A549 (cell line): ENCODE measurements at regions not wholly inside any gene's neighbourhood (a gene's known extent, or its start where the extent isn't known, plus 50 kb on each side); places are given as distances from the start of the nearest gene placed in this dataset.

Experiments
- ATAC-seq, 2 experiments: fragments of 200-7000 bp in 1 of 2; fragments of >200 bp in 1 of 2; cut with Nextera tagmentation in 1 of 2; cut with Tn5 transposase in 1 of 2; 3 replicates each; pipeline versions ENCODE4 v1.8.0 to v1.9.1; 2018 to 2020; ENCODE audit warnings: mild to moderate bottlenecking in 1 of 2, moderate library complexity in 1 of 2
- CTCF ChIA-PET: fragments of 300-600 bp; sonication (Branson Sonifier 250); formaldehyde crosslinking; extraction: SDS; loops from one replicate; lab custom pipeline; 2021; ENCODE audit warnings: antibody characterized with exemption, inconsistent platforms; lab: Yijun Ruan, JAX
- POLR2A ChIA-PET: fragments of 350-600 bp; formaldehyde crosslinking; extraction: SDS; loops from one replicate; lab custom pipeline; 2021; ENCODE audit warnings: antibody characterized with exemption, inconsistent platforms; lab: Yijun Ruan, JAX
- DNase-seq, 2 experiments: peaks; one replicate each; pipeline versions ENCODE4 v3.0.0 to v3.0.0-alpha.2; 2011 to 2016; ENCODE audit warnings: low read depth in 1 of 2, low spot score in 1 of 2
- FAIRE-seq: peaks from 2 replicates; lab custom pipeline; 2011; peaks lifted over from hg19 to GRCh38; lab: Jason Lieb, UNC
- H3K27ac ChIP-seq, 2 experiments: fragments of >200 bp; sonication (Bioruptor Twin); formaldehyde crosslinking; 3 replicates each; pipeline ENCODE4 v1.5.1; 2016 to 2017
- H3K4me1 ChIP-seq: fragments of >200 bp; sonication (Bioruptor Twin); formaldehyde crosslinking; 3 replicates; pipeline ENCODE4 v1.6.1; 2016
- H3K4me2 ChIP-seq: fragments of >200 bp; sonication (Bioruptor Twin); formaldehyde crosslinking; 3 replicates; pipeline ENCODE4 v1.6.1; 2016
- H3K4me3 ChIP-seq: fragments of >200 bp; sonication (Bioruptor Twin); formaldehyde crosslinking; 3 replicates; pipeline ENCODE4 v1.5.1; 2016
- H3K9me3 ChIP-seq: fragments of >200 bp; sonication (Bioruptor Twin); formaldehyde crosslinking; 3 replicates; pipeline ENCODE4 v1.6.1; 2016
- CBX2 ChIP-seq: fragments of 200-600 bp; sonication (generic); IDR thresholded peaks from 2 replicates; pipeline ENCODE4 v1.6.1; 2016; ENCODE audit warnings: low read depth, mild to moderate bottlenecking, borderline replicate concordance
- CBX8 ChIP-seq: fragments of 200-600 bp; sonication (generic); IDR thresholded peaks from 2 replicates; pipeline ENCODE4 v1.6.1; 2016
- CHD2 ChIP-seq: fragments of 150-350 bp; IDR thresholded peaks from 2 replicates; pipeline ENCODE4 v1.6.1; 2014; ENCODE audit warnings: low read length; ENCODE audit not compliant: partially characterized antibody
- EHF ChIP-seq: fragments of 250-450 bp; sonication (Bioruptor Pico); IDR thresholded peaks from 2 replicates; pipeline ENCODE4 v1.5.0; 2020; ENCODE audit warnings: mild to moderate bottlenecking
- ELK1 ChIP-seq: fragments of 150-350 bp; IDR thresholded peaks from 2 replicates; pipeline ENCODE4 v1.6.1; 2014; ENCODE audit warnings: low read depth, mild to moderate bottlenecking, low read length
- EP300 ChIP-seq, 2 experiments: fragments of >200 bp; sonication (Bioruptor Twin); formaldehyde crosslinking; IDR thresholded peaks; 2 replicates in 1 of 2; 3 replicates in 1 of 2; pipeline ENCODE4 v1.6.1; 2016 to 2017
- ESRRA ChIP-seq: fragments of 150-350 bp; IDR thresholded peaks from 2 replicates; pipeline ENCODE4 v1.6.1; 2014; ENCODE audit warnings: mild to moderate bottlenecking, low read length, borderline replicate concordance
- FOSL2 ChIP-seq, 2 experiments: fragments of 450-650 bp in 1 of 2; fragments of >200 bp in 1 of 2; sonication (Bioruptor Twin) in 1 of 2; formaldehyde crosslinking; IDR thresholded peaks; 2 replicates each; pipeline versions ENCODE4 v1.5.0 to v1.6.1; 2016 to 2020; ENCODE audit warnings: mild to moderate bottlenecking in 1 of 2, moderate library complexity in 1 of 2
- FOXS1 ChIP-seq: fragments of 250-450 bp; sonication (Bioruptor Pico); IDR thresholded peaks from 2 replicates; pipeline ENCODE4 v1.5.0; 2020; ENCODE audit warnings: mild to moderate bottlenecking, moderate library complexity
- GATA3 ChIP-seq: IDR thresholded peaks from 2 replicates; pipeline ENCODE4 v1.6.1; 2012; ENCODE audit warnings: borderline replicate concordance
- HEYL ChIP-seq: fragments of 250-450 bp; sonication (Bioruptor Pico); IDR thresholded peaks from 2 replicates; pipeline ENCODE4 v1.8.0; 2021; ENCODE audit warnings: mild to moderate bottlenecking, moderate library complexity
- HMGXB4 ChIP-seq: fragments of 250-450 bp; sonication (Bioruptor Pico); IDR thresholded peaks from 2 replicates; pipeline ENCODE4 v1.5.0; 2021; ENCODE audit warnings: mild to moderate bottlenecking, moderate library complexity, borderline replicate concordance
- HOXA7 ChIP-seq: fragments of 250-450 bp; sonication (Bioruptor Pico); IDR thresholded peaks from 2 replicates; pipeline ENCODE4 v1.5.0; 2020; ENCODE audit warnings: mild to moderate bottlenecking, moderate library complexity
- HOXB13 ChIP-seq: fragments of 250-450 bp; sonication (Bioruptor Pico); IDR thresholded peaks from 2 replicates; pipeline ENCODE4 v1.5.0; 2020; ENCODE audit warnings: low read depth, mild to moderate bottlenecking, moderate library complexity
- KDM1A ChIP-seq: fragments of 200-600 bp; sonication (generic); IDR thresholded peaks from 2 replicates; pipeline ENCODE4 v1.6.1; 2016; ENCODE audit warnings: low read depth, mild to moderate bottlenecking
- KDM5A ChIP-seq: fragments of 200-600 bp; sonication (generic); IDR thresholded peaks from 2 replicates; pipeline ENCODE4 v1.6.1; 2016; ENCODE audit warnings: antibody characterized with exemption, mild to moderate bottlenecking
- MAFK ChIP-seq: fragments of 450-650 bp; IDR thresholded peaks from 2 replicates; pipeline ENCODE4 v1.6.1; 2014; ENCODE audit not compliant: partially characterized antibody
- MAZ ChIP-seq: fragments of 150-350 bp; IDR thresholded peaks from 2 replicates; pipeline ENCODE4 v1.6.1; 2014; ENCODE audit warnings: antibody characterized with exemption, low read depth, low read length, borderline replicate concordance
- MYC ChIP-seq: IDR thresholded peaks from 2 replicates; pipeline ENCODE4 v1.6.1; 2012; ENCODE audit warnings: mild to moderate bottlenecking, inconsistent platforms, low read length, improper control_type of control experiment, borderline replicate concordance
- NR3C1 ChIP-seq: fragments of >200 bp; sonication (Bioruptor Twin); formaldehyde crosslinking; IDR thresholded peaks from 3 replicates; pipeline ENCODE4 v1.6.1; 2017
- POLR2AphosphoS2 ChIP-seq: conservative IDR thresholded peaks from 2 replicates; pipeline ENCODE4 v1.6.1; 2012; ENCODE audit warnings: low read length, improper control_type of control experiment, inconsistent platforms
- RAD21 ChIP-seq, 2 experiments: fragments of >200 bp in 1 of 2; sonication (Bioruptor Twin) in 1 of 2; formaldehyde crosslinking in 1 of 2; IDR thresholded peaks in 1 of 2; conservative IDR thresholded peaks in 1 of 2; 2 replicates in 1 of 2; 3 replicates in 1 of 2; pipeline ENCODE4 v1.6.1; 2012 to 2018; ENCODE audit warnings: inconsistent platforms in 1 of 2
- RFX5 ChIP-seq: fragments of 450-650 bp; IDR thresholded peaks from 2 replicates; pipeline ENCODE4 v1.7.1; 2014; ENCODE audit warnings: antibody characterized with exemption, mild to moderate bottlenecking, moderate library complexity
- TFCP2L1 ChIP-seq: fragments of 250-450 bp; sonication (Bioruptor Pico); IDR thresholded peaks from 2 replicates; pipeline ENCODE4 v1.5.0; 2021; ENCODE audit warnings: mild to moderate bottlenecking
- TP53 ChIP-seq: fragments of 250-450 bp; sonication (Bioruptor Pico); IDR thresholded peaks from 2 replicates; pipeline ENCODE4 v1.5.0; 2021; ENCODE audit warnings: mild to moderate bottlenecking, moderate library complexity
- ZC3H11A ChIP-seq: fragments of 450-650 bp; IDR thresholded peaks from 2 replicates; pipeline ENCODE4 v1.6.1; 2014; ENCODE audit warnings: antibody characterized with exemption, mild to moderate bottlenecking
- ZFP36 ChIP-seq: fragments of 450-650 bp; IDR thresholded peaks from 2 replicates; pipeline ENCODE4 v1.6.1; 2014; ENCODE audit warnings: borderline replicate concordance; ENCODE audit not compliant: partially characterized antibody
- WGBS: methylation state at CpG from one replicate; pipeline ENCODE4 v1.1.6; 2017; ENCODE audit errors: missing lambda C conversion rate; 5-methylcytosine and 5-hydroxymethylcytosine counted together
- TF ChIP-seq, protein P1 (sequence below): IDR thresholded peaks from 2 replicates; pipeline ENCODE4 v1.6.1; 2012; ENCODE audit warnings: low read depth, borderline replicate concordance

GRCh38 chr2:128622371-128622770 is 303.7 kb upstream of the HS6ST1 start:
- Histone ChIP-seq H3K27ac (no peak overlapping the region), H3K9me3 (no peaks in the 10 kb centered on the region), H3K4me1 (no peaks in the 10 kb centered on the region), H3K4me3 (no peak overlapping the region), H3K4me2 (no peak overlapping the region)
- FAIRE-seq (no peak), ATAC-seq (no peak), DNase-seq (no peak)
- CTCF ChIA-PET: no interaction called here
- 56% methylated on average over 7 of the region's 7 CpGs for WGBS
- TF ChIP-seq EP300 (IDR thresholded peaks at IDR 0.05): no peak
- no peak for TF ChIP-seq GATA3
- TF ChIP-seq NR3C1: no peak
- no peak for TF ChIP-seq ZFP36
- no peak for TF ChIP-seq ESRRA
- TF ChIP-seq POLR2AphosphoS2: no peak
- no peak for TF ChIP-seq KDM5A
- no peak for TF ChIP-seq TP53 (CRISPR knock-in tag)
- TF ChIP-seq HOXA7 (CRISPR knock-in tag): no peak
- TF ChIP-seq RFX5: no peak
- TF ChIP-seq, protein P1, sequence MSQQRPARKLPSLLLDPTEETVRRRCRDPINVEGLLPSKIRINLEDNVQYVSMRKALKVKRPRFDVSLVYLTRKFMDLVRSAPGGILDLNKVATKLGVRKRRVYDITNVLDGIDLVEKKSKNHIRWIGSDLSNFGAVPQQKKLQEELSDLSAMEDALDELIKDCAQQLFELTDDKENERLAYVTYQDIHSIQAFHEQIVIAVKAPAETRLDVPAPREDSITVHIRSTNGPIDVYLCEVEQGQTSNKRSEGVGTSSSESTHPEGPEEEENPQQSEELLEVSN: no peak
- TF ChIP-seq KDM1A: no peak
- TF ChIP-seq FOXS1 (CRISPR knock-in tag): no peak
- no peak for TF ChIP-seq EHF (CRISPR knock-in tag)
- TF ChIP-seq ZC3H11A: no peak
- no peak for TF ChIP-seq FOSL2 (IDR thresholded peaks at IDR 0.05)
- no peak for TF ChIP-seq FOSL2 (CRISPR knock-in tag; IDR thresholded peaks at IDR 0.05)
- TF ChIP-seq MAZ: no peak
- no peak for TF ChIP-seq RAD21 (conservative IDR thresholded peaks at IDR 0.05 in 1 of 2, IDR thresholded peaks at IDR 0.05 in 1 of 2)
- no peak for TF ChIP-seq TFCP2L1 (CRISPR knock-in tag)
- POLR2A ChIA-PET: no interaction called here

GRCh38 chr2:128622955-128623620 is 304.4 kb upstream of the HS6ST1 start:
- no peak for DNase-seq
- FAIRE-seq: no peak
- H3K4me1 ChIP-seq: no peaks in the 10 kb centered on the region
- H3K4me3 ChIP-seq: no peak overlapping the region
- H3K9me3 ChIP-seq: no peaks in the 10 kb centered on the region
- no peak overlapping the region for H3K27ac ChIP-seq
- TF ChIP-seq MAFK: no peak
- TF ChIP-seq HEYL (CRISPR knock-in tag): no peak
- no peak for TF ChIP-seq MYC
- no peak for TF ChIP-seq CBX2
- TF ChIP-seq ELK1: no peak
- TF ChIP-seq HMGXB4 (CRISPR knock-in tag): no peak
- no peak for TF ChIP-seq CHD2
- no peak for TF ChIP-seq HOXB13 (CRISPR knock-in tag)
- no peak for TF ChIP-seq CBX8
- ATAC-seq: no peak
- ChIA-PET CTCF (no interaction called here), POLR2A (no interaction called here)
- WGBS: 58% methylated on average over 9 of the region's 13 CpGs
- no peak overlapping the region for H3K4me2 ChIP-seq
